ENCODE measurements at regions not wholly inside any gene's neighbourhood (a gene's known extent, or its start where the extent isn't known, plus 50 kb on each side); places are given as distances from the start of the nearest gene placed in this dataset.

DNA sequence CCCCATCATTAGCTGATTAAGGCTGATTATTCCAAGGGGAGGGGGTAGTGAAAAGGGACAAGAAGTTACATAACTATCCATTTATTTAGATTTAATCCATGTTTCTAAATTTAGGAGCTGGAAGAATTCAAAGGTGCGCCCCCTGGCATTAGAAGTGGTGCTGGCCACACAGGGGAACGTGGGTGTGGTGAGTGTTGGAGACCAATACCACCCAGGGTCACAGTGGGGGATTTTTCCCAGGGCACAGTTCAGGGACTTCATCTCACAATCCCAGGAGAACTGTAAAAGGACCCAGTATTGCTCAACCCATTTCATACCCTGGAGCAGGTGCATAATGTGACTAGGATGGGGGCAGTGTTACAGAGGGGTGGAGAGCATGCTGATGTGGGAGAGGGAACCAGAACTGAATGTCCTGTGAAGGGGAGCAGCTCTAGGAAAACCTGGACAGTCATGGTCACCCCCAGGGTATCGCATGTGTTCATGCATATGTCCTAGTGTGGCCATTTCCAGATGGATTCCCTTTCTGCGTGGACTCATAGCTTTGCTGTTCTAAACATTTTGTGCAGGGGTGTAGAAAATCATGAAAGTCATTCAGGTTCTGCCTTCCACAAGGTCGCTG is 110.3 kb downstream of the LSM3 start:
- no peak for DNase-seq

DNA sequence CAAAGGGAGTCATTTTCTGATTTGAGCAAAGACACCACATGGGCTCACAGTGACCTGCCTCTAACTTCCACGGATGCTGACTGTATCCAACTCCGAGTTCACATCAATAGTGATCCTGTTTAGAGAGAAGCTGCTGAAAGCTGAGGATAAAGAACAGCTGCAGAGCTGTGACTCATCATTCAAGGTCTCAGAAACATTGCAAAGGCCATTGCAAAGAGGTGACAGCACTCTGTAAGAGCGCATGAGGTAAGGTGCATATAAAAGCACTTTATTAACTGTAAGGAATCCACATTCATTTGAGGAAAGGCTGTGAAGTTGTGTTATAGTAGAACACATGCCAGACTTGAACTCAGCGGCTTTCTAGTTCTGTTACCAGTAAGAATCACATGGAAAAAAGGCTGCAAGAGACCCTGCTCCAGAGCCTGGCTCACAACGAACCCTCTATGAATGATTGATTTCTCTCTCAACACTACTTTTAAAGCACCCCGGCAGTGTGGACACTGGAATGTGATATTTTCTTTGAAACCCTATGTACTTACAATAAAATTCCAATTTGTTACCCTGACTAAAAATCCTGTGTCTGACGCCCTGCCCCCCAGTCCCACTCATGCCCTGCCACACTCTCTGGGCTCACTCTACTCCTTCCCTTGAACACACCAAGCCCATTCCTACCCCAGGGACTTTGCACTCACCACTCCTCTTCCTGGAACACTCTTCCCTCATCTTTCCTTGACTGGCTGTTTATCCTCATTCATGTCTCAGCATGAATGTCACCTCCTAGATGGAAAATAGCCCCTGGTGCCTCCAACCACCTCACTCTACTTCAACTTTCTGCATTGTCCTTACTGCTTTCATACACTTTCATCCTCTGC is 111.2 kb downstream of the LSM3 start:
- no peak for DNase-seq

DNA sequence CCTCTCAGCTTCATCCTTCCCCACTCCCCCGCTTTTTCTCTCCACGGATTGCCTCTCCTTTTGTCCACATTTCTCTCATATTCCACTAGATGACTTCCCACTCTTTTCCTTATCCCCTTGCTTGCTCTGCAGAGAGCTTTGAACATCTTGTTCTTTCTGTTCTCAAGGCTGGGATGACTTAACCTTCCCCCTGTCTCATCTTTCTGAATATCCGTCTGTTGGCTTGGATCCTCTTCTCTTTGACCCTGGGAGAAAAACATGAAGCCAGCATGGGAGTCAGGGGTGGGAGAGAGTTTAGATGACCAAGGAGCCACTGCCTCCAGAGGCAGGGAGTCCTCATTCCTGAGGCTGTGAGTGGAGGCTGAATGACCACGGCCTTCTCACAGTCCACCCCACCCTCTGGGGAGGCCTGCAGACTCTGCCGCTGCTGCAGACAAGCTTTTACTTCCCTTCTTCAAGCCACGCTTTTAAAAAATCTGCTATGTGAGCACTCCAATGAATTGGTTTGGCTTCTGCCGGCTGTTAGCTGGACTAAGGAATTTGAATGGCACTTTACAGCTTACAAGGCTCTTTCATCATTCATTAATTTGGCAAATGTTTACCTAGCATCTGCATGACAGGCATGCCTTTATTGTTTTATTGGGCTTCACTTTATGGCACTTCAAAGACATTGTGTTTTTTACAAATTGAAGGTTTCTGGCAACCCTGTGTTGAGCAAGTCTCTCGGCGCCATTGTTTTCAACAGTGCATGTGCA is 111.6 kb upstream of the SLC6A6 start:
- no peak for DNase-seq

DNA sequence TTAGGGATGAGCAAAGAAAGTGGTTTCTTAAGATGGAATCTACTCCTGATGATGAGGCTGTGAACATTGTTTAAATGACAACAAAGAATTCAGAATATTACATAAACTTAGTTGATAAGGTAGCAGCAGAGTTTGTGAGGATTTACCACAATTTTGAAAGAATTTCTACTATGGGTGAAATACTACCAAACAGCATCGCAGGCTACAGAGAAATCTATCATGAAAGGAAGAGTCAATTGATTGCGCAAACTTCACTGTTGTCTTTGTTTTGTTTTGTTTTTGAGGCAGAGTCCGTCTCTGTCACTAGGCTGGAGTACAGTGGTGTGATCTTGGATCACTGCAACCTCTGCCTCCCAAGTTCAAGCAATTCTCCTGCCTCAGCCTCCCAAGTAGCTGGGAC is 107.4 kb upstream of the SLC6A6 start:
- no peak for DNase-seq

DNA sequence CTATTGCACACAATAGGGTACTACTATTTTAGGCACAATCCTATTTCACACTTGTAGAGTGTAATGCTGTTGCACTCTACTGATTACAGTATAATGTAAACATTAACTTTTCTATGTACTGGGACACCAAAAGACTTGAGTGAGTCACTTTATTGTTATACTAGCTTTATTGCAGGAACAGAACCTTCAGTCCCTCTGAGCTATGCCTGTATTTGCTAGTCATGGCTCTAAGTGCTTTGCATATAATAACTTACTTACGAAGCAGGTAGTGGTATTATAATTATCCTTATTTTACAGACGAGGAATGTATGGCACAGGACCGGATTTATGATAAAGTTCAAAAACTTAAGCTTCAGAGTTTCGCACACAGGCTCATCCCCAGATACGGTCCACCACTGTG is 106.6 kb upstream of the SLC6A6 start:
- DNase-seq = no peak

DNA sequence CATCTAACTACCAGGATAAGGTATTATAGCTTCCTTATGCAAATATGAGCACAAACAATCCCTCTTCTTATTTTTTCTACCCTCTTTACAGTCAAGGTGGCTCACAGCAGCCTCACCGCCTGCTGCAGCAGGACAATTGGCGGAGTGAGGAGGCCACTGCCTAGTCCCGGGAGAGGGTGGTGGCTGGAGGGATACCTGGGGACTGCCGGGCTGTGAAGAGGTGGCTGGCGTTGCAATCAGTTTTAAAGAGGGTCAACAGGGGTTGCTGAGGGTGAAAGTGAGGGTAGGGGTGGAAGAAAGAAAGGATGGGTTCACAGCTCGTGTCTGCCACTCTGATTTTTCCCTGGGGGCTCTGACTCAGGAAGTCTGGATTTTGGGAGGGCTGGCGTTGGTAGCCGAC is 105.1 kb upstream of the SLC6A6 start:
- DNase-seq = no peak

DNA sequence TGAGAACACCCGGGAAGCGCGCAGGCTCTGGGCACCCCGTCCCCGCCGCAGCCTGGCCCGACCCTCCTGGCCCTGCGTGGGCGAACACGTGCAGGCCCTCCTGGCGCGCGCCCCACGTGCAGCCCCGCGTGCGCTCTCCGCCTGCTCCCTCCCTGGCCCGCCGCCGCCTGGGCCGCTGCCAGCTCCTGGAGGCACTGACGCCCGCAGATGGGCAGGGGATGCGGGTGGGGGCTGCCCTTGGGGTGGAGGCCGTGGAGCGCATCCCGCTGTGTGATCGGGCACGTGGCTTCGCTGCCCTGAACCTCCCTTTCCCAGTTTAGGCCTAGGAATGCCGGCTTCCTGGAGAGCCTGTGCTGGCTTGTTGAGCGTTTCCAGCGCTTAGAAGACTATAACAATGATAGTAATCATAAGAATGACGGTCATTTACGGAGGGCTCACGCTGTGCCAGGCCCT is 104.6 kb upstream of the SLC6A6 start:
- DNase-seq = no peak

DNA sequence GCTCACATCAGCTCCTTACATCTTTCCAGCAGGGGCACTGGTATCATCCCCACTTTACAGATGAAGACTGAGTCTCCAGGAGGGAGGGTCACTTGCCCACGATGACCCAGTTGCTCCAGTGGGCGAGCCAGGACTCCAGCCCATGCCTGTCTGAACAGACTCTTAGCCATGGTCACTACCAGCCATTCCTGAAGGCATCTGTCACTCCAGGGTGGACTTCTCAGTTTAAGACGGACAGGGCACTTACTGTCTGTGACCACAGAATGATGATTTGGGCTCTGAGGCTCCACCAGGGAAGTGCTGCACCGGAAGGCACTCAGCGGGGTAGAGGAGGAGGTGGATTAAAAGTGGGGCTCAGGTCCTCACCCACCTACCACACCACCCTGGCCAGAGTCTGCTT is 104.0 kb upstream of the SLC6A6 start:
- no peak for DNase-seq

DNA sequence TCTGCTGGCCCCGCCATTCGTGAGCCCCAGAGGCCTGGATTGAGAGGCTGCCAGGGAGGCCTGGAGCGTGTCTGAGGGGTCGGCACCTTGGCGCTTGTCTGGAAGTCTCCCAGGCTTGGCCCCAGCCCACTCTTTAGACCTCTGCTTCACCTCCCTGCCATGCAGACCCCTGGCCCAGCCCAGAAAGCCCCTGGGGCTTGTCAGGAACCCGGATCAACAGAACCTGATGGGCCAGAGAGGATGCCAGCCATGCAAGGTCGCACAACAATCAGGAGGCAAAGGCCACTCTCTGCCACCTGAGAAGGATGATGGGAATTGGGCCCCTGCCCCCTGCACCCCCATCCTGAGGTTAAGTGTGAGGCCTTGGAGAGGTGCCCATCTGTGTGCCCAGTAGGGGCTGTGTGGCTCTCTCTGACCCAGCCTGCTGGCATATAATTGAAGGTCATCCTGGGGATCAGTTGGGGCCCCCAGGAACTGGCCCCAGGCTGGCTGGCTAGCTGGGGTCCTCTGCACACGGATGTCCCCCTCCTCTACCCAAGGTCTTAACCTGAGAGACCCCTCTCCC is 103.3 kb upstream of the SLC6A6 start:
- no peak for DNase-seq

DNA sequence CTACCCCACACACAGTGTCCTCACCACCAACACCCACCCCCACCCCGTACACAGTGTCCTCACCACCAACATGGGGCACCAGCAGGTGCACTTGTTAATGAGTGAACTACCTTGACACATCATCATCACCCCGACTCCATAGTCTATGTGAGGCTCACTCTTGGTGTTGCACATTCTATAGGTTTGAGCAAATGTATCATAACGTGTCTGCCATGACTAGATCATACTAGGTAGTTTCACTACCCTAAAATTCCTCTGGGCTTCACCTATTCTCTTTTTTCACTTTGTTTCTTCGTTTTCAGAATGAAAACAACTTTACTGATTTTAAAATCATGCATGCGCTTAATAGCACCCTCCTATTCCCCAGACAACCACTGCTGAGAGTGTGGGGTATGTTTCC is 102.6 kb upstream of the SLC6A6 start:
- no peak for DNase-seq

DNA sequence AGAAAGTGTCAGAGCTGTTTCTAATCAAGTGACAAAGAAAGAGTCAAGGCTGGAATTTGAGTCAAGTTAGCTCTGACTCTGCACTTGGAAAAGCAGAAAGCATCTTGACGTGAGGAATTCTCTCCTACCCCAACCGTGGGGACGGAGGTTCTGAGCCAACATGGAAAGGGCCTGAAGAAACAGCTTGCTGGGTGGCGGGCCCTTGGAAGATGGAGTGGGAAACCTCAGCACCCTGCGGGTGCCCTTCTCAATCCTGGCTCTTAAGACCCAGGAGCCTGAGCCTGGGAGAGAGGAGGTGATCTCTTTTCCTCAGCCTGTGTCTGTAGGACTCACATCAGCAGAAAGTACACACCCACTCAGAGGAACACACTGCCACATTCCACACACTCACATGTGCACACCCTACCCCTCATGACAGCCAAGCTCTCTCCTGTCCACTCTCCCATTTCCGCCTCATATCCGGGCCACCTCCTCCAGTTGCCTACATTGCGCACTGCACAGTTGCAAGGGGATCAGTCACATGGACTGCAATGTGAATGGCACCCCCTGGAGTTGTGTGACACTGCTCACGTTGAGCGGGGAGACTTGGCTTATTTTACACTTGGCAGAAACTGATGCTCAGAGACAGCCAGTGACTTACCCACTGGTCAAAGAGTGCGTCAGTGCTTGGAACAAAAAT is 101.5 kb upstream of the SLC6A6 start:
- DNase-seq = no peak

DNA sequence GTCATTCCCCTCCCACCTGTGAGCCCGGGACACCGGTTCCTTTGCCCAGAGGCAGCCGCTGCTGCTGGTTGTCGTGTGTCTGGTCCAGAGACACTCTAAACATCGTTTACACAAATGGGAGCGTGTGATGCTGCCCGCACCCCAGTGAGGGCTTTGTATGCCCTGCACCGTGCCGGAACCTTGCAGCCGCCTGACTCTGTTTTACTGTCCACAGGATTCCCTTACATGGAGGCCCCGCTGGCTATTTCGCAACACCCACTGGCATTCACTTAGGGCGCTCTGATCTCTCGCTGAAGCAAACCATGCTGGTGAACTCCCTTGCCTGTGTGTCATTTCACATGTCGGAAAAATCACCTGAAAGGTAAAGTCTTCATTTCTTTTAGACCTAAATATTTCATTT is 100.8 kb upstream of the SLC6A6 start:
- no peak for DNase-seq

DNA sequence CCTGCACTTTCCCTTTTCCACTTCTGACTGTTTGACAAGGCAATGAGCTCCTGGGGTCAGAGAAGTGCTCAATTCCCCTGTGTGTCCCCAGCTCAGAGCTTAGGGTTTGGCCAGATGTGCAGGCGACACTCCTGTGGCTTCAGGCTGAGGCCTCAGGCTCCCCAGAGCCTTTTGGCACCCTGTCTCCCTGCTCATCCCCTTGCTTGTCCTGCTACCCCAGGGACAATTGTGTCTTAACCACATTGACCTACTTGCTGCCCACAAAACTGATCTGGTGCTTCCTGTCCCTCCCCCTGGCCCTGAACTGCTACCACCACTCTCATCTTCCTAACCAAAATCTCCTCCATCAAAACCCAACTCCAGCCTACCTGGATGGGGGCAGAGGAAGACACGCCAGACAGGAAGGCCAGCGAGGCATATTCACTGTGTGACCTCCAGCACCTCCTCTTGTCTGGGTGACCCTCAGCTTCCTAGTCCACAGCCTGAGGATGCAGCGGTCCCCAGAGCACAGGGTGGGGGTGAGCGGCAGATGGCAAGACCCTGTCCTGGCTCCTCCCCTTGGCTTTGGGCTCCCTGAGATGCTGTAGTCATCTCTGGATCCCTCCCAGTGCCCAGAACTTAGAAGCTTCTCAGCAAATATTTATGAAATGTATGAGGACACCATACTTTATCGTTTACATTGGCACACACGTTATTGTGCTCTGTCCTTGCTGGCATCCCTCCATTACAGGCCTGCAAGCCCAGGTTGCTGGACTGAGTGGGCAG is 98.9 kb upstream of the SLC6A6 start:
- DNase-seq = no peak

DNA sequence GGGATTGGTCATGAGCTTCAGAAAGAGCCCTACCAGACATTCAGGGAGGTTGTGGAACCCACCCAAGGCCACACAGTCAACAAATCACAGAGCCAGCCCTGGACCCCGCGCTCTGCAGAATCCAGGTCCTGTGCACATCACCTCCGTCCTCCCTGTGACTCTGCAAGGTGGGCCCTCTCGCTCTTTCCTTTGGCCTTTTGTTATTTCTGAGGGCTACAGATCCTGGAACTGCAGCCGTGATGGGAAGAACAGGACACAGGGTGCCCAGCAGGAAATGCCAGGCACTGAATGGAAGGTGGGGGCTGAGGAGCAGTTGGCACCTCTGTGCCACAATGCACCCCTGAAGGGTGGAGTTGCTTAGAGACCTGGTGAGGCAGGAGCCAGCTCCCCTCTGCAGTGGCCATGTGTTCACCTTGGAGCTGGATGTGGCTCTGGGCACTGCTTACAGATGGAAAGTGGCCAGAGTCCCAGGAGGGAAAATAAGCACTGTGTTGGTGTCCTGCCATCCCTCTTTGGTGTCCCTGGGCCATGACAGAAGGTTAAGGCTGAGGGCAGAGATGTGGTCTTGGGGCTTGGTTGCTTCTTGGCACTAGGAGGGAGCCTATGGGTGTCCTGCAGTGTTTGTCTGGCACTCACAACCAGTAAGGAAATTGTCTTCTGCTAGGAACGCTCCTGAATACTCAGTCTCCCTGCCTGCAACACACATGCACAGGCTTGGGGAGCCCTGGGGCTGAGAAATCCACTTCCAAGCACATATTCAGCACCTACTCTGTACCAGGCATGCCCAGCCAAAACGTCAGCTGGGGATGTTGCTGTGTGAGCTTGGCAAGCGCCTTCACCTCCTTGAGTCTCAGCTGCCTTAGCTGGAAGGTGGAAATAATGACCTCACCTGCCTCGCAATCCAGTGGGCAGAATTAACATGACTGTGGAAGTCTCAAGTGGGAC is 98.0 kb upstream of the SLC6A6 start:
- DNase-seq = peak; percentile 45

DNA sequence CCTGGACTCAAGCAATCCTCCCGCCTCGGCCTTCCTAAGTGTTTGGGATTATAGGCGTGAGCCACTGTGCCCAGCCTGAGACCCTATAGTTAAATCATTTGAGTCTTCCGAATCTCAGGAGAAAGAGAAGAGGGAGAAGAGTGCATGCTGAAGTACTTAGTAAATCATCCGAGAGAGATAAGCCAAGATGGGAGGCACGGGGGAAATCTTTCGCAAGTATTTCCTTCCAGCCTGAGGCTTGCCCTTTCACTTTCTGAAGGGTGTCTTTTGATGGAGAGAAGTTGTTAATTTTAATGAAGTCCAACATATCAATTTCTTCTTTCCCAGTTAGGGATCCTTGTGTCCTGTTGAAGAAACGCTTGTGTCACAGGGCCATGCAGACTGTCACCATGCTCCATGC is 97.1 kb upstream of the SLC6A6 start:
- peak; percentile 53 for DNase-seq

DNA sequence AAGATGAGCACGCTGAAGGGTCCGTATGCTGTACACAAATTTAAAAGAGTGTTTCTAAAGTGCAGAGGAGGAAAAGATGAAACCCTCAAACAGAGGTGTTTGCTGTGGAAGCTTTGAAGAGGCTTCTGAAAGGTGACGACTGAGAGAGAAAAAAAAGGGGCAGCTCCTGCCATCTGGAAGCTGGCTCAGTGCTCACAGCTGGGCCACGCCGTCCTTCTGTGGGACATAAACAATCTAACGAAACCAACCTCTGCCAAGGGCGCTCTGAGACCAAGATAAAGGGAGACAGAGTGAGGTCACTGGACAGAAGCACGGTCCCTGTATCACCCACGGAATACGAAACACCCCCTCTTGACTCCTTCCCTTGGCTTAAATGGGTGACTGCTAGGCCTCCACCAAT is 96.3 kb upstream of the SLC6A6 start:
- no peak for DNase-seq

DNA sequence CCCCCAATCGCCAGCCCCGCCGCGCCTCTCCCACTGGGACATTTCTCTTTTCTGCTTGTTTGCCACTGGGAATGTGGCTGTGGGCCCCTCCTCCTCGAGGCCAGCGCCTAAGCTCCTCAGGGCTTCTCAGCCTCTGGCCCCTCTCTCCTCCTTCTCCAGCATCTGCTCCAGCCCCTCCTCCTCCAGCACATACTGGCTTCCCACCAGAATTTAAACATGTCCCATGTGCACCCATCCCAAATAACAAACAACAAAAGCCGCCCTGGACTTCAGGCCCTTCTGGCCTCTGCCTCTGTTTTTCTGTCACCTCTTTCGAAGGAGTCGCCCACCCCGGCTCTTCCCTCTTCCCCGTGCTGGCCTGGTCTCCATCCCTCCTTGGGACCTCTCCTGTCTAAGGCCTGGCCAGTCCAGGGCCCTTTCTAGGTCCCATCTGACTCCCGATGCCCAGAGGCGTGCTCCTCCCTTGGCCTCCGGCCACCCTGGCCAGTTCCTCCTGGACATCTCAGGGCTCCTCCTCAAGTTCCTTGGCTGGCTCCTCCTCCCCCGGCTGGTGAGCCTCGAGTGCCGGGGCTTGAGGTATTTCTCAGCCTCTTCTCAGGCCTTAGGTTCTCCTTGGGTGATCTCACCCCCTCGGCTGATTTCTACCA is 94.6 kb upstream of the SLC6A6 start:
- DNase-seq = no peak

DNA sequence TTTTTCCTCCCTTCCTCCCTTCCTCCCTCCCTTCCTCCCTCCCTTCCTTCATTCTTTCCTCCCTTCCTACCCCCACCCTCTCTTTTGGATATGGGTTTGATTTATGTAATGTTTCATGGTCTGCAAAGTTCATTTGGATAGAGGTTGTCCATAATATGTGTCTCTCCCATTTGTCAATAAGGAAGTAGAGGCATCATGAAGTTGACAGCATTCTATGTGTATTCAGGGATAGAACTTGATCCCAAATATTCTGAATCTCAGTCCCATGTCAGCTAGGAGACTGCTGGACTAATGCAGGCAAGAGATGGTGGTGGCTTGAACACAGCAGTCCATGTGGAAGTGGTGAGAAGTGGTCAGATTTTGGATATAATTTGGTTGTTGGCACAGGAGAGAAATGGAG is 90.7 kb upstream of the SLC6A6 start:
- DNase-seq = no peak

DNA sequence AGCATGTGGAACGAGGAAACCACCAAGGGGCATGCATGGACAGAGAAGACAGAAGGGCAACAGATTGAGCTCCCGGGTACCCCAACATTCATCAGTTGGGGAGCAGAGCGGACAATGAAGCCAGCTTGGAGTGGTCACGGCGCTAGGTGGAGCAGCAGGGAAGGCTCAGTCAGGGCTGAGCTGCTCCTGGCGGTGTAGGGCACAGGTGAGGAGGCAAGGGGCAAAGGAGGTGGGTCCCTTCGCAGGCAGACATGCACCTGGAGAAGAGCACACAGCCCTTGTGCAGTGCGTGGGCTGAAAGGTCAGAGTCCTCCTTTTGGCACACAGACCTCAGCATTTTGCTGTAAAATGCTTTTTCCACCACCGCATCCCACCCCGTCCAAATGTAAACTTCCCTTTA is 90.0 kb upstream of the SLC6A6 start:
- DNase-seq = no peak

DNA sequence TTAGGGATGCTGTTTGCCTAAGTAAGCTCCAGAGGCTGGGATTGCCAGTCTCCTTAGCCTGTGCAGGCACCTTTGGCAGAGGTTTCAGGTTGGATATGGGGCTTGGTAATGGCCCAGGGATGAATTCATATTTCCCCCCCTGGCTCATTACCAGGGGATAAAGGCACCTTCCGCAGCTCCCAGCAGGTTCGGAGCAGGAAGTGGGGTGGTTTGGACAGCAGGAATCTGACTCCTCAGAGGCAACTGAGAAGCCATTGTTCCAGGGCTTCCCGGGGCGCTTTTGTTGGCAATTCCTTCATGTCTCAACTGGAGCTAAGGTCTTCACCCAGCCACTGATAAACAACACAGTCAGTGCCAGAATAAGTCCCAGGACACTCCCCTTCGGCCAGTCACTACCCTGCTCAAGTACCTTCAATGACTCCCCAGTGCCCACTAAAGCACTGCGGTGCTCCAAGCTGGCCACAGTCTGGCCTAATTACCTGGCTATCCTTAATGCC is 85.3 kb upstream of the SLC6A6 start:
- DNase-seq = no peak
